ENCODE measurements at regions not wholly inside any gene's neighbourhood (a gene's known extent, or its start where the extent isn't known, plus 50 kb on each side); places are given as distances from the start of the nearest gene placed in this dataset.
"Not testable (repeated sequence)": the region's sequence is repeated elsewhere in the genome, so short reads cannot be mapped to it uniquely, and the experiment has no call there.

DNA sequence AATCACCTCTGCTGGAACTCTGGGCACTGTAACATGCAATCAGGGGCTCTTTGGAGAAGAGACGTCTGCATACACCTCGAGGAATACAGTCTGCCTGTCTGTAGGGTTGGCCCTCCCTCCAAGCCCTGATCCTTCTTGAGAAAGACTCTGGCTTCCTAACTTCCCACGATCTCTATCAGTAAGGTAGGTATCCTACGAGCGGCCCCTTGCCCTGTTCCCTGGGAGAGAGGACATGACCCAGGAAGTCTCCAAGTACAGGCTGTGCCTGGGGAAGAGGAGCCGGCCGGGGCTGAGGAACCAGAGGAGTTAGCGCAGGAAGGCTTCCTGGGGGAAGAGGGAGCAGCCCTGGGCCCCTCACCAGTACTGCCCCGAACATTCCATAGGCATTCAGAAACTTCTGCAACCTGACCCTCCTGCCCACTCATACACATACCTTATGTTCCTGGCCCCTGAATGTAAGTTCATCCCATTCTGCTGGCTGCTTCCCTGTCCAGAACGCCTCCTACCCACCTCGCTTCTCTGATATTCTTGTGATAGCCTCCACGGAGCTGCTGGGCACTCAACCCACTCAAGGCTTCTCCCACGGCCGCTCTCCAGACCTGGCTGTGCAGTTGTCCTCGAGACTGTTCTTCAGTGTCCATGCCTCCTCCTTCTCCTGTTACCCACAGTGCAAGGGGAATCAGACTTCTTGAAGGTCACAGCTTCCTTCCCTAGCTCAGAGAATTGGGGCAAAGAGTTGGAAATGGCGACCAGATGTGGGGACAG is 116.1 kb downstream of the CYP26B1 start:
- no peak for DNase-seq

DNA sequence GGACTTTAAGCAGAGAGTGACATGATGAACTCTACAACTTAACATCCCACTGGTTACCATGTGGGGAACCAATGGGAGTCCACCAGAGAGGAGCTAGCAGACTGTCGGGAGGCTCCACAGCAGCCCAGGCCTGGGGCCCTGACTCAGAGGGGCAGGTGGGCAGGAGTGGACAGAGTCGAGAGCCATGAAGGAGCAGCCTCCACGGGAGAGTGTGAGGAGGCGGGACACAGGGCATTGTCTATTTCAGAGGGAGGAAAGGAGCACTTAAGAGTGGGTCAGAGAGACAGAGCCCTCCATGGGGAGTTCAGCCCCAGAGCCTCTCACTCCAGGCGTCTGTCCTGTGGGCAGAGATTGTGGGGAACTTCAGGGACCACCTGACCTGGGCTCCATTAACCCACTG is 118.7 kb downstream of the CYP26B1 start:
- DNase-seq: no peak

DNA sequence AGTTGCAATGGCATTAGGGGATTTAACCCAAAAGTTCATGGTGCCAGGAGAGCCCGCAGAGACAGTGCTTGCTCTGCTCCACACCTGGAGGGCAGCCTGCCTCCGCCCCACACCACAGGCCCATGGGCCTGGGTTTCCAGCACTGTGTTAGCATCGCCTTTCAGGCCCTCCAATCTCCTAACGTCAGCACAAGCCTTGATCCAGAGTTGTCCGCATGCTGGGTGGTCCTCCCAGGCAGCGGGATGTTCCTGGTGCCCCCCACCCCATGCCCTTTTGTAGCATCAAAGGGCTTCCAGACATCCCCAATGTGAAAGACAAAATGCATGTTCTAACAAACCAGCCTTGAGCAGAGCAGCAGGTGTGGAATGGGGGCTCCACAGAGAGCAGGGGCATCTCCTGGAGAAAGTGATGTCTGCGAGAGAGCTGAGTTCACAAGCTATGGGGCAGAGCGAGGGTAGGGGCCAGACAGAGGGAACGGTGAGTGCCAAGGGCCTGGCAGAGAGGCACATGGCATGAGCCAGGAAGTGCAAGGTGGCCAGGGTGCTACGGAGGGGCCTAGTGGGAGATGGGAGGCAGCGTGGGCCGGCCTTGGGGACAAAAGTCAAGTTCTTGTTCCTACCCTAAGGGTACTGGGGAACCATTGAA is 119.2 kb downstream of the CYP26B1 start:
- DNase-seq: no peak

DNA sequence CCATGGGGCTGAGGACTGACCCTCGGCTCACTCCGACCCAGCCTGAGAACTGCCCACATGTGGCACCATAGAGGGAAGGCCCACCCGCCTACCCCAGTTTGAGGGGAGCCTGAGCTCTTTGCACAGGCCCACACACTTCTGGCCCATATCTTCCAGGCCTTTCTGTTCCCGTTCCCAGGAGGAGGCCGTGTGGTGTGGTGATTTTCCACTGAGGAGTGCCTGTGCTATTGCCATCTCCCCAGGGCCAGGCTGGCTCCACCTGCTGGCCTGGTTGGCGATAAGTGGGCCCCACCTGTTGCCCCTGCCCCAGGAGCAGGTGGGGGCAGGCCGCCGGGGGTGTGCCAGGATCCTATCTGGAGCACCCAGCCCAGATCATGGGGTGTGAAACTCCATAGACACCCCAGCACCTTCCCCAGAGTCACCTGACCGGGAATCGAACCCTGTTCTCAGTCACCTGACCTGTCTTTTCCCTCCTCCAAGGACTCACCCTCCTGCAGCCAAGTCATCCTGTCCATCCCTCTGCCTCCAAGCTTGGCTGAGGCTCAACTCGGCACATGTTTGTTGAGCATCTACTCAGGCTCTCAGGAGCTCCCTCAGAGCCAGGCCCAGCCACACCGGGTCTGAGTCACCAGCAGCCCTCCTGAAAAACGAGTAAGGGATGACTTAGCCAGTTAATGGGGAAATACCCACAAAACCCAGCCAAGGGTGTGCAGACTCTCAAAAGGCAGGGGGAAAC is 120.1 kb downstream of the CYP26B1 start:
- DNase-seq: no peak

DNA sequence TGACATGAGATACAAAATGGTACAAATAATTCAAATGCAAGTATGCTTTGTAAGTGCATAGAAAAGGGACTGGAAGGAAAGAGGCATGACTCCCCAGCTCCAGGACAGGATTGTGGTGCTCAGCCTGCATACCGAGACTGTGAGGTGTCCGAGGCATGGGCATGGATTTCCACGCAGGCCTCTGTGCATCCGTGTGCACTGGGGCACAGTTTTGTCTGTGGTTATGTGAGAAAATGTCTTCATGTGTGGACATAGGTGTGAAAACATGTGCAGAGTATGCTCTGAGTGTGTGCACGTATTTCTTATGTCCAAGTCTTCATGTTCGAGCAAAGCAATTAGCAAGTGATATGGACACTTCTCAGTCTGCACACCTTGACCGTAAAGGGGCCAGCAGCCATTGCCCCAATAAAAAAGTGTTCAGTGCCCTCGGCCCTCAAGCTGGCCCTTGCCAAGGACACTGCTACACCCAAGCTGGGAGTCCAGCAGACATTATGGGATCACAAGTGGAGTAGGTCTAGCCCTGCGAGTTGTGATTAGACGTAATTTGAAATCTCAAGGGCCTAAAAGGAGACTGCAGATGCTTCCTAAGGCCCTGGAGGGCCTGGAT is 120.7 kb downstream of the CYP26B1 start:
- no peak for DNase-seq

DNA sequence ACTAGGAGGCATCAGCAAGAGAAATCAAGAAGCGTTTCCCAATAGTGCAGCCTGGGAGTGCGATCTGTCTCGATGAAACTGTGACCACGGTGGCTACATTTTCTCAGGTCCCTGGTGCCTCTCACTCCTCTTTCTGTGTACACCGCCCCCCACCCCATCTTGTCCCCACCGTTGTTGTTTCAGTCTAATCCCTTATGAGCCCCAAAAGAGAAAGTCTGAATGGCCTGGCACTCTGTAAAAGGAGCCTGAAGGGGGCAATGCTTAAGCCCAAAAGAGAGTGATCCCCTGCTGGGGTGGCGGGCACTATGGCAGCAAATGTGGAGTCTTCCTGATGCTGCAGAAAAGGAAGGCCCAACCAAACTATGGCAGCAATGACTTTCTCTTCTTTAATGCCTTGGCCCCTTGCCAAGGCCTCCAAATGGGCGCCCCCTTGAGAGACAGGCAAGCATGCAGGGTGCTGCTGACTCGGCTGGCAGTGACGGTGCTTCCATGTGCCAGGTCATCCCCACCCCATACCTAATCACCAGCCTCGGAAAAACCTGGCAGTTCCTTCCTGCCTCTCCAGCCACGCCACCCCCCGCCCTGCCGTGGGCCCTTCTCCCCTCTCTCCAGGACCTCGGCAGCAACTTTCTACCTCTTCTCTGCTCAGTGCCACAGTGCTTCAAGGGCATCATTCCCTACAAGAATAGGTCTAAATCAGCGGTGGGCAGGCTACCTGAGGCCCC is 123.0 kb downstream of the CYP26B1 start:
- DNase-seq: no peak

DNA sequence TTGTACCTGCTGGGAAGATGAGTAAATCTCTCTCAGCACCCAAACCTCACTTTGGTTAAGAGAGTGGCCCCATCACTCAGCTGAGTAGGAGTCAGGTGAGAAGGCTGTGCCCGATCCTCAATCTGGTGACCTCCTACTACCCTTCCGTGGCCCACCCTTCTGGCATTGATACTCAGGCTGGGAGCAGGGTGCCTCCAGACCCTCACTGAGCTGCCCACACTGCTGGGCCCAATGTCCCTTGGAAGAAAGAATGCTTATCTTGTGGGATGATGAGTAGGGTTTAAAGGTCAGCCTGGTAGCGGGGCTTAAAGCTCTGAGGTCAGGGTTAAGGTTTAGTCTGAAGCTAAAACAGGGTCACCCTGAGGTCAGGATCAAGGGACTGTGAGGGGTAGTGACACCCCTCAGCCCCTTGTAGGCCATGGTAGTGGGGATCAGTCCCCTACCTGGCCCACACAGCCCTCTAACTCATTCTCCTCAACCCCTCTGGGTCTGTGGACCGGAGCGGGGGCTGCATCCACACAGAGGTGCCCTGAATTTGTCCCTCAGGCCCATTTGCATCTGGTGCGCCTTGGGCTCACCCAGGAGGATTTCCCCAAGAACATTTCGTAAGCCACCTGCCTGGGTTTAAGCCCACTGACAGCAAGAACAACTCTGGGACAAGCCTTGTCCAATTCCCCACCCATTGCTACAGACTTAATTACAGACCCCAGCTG is 123.8 kb downstream of the CYP26B1 start:
- no peak for DNase-seq

DNA sequence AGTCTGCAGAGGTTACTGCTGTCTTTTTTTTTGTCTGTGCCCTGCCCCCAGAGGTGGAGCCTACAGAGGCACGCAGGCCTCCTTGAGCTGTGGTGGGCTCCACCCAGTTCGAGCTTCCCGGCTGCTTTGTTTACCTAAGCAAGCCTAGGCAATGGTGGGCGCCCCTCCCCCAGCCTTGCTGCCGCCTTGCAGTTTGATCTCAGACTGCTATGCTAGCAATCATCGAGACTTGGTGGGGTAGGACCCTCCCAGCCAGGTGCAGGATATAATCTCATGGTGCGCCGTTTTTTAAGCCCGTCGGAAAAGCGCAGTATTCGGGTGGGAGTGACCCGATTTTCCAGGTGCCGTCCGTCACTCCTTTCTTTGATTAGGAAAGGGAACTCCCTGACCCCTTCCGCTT is 126.3 kb downstream of the CYP26B1 start:
- not testable (repeated sequence) for DNase-seq

DNA sequence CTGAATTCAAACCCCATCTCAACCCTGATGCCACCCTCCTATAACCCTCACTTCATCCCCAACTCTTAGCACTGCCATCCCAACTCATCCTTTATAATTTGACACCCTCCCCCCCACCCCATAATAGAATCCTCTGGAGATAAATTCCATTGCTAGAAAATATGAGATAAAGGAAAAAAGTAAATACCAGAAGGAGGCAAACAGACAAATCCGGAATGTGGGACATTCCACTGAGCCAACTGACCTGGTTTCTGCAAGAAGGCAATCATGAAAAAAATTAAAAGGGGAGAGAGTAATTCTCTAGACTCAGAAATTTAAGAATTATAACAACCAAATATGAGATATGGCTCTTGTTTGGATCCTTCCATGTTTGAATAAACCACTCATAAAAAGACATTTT is 132.4 kb downstream of the CYP26B1 start:
- DNase-seq: no peak

DNA sequence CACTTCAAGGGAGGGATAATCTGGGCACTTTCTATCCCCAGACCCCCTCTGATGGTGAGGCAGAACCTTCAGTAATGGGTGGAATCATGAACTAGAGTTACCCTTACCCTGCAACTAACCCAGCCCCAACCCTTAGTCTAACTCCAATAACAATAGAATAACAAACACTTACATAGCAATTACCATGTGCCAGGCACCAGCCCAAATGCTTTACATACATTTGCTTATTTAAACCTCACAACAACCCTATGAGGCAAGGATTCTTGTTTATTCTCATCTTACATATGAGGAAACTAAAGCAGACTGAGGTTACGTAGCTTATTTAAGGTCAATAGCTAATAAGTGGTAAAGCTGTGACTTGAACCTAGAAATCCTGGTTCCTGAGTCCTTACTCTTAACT is 132.8 kb downstream of the CYP26B1 start:
- DNase-seq: no peak

DNA sequence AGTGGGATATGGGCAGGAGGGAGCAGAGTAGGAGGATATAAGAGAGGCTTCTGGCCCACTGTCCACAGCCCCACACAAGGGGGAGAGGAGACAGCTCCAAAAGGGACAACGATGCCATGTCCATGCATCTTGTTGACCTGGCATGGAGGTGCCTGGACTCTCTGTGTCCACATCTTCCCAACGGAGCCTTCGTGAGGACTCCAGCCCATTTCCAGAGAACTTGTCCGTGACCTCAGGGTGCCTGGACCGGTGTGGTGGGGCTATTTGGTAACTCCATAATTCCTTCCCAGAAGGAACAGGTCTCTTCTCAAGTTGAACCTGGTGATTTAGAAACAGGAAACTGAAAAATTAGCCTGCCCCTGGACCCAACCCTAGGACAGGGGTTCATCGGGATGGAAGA is 133.9 kb downstream of the CYP26B1 start:
- no peak for DNase-seq

DNA sequence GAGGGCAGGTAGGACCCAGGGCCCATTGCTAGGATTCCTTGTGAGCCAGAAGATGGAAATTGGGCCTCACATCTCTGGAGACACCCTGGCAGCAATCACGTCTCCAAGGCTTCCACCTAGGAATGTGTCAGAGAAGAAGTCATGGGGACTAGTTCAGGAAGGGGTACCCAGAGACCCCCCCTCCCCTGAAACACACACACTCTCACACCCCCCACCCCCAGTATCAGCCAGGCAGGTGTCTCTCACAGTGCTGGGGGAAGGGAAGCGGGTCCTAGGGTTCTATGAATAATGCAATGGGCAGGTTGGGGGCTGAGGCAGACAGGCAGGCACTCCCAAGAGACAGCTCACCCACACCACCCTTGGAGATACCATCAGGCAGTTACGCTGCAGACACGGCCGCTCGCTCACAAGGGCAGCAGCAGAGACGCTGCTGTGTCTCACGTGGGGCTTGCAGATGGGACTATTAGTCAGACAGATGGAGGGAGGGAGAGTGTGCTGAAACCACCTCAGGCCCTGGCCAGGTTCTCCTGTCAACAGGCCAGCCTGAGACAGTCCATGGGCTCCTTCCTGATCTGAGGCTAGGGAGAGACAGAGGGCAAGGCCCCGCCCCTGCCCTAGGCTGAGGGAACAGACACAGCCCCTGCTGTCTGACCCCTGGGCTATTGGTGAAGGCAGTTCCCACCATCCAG is 134.6 kb downstream of the CYP26B1 start:
- no peak for DNase-seq

DNA sequence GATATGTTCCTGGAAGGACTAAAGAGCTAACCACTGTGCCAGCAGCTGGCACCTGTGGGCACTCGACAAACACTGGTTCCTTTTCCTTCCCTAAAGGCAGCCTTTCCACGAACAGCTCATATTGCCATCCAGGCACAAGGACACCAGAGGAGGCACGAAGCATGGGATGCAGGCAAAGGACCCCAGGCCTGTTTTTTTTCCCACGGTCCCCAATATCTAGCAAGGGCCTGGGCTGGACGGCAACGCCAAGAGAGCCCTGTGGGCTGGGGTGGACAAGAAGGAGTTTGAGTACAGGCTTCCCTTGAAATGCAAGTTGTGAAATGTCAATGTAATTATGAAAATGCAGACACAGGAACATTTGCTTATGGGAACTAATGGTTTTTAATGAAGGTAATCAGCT is 135.9 kb downstream of the CYP26B1 start:
- no peak for DNase-seq

DNA sequence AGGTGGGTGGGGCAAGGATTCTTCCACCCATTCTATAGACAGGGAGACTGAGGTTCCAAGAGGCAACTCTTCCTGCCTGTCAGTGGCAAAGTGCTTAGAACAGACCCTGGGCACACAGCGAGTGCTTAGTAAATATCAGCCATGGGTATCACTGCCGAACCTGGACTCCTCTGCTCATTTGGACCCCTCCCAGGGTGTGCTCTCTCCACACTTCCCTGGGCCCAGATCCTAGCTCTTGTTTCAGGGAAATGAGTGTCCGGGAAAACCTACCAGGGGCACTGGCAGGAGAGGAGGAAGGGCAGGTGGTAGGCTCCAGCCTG is 136.3 kb downstream of the CYP26B1 start:
- no peak for DNase-seq

DNA sequence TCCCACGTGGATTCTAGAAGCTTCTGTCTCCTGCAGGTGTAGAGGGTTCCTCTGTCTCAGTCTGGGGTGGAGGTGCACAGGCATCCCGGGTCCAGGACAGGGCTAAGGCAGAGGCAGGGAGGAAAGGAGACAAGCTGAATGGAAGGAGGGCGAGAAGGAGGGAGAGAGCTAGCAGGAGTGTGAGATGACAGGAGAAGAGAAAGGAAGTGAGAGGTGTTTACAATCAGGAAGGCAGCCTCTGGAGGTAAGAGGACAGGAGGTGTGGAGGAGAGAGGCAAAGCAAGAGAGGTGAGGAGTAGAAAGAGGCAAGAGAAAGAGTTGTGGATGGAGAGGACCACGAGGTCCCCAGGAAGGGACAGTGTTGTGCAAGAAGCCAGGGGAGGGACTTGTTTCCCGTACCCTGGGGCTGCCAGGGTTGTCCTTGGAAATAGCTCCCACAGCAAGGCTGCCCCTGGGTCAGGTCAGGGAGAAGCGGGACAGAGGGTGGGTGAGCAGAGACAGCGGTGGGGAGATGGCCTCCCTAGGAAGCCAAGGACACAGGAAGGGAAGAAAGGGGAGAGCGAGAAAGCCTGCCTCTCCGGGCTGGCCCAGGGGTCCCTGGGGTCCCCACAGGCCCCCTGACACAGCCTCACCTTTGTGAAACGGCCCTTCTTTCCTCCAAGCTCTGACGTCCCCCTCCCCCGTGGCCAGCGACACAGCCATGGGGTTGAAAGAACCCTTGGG is 136.9 kb downstream of the CYP26B1 start:
- no peak for DNase-seq

DNA sequence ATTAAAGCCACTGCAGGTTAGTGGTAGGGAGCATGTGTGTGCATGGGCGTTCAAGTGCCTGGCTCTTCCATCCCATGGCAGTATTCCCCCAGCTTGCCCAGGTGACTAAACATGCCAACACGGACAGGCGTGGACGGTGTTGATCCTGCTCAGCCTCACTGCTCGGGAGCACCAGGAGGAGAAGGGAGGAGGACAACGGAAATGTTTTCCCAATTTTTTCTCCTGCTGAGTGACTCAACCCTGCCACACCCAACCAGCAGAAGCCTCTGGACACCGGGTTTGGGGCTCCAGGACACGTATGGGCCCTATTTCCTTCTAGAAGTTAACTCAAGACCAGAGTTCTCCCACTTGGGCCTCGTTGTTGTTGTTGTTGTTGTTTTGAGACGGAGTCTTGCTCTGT is 139.1 kb downstream of the CYP26B1 start:
- DNase-seq: no peak

DNA sequence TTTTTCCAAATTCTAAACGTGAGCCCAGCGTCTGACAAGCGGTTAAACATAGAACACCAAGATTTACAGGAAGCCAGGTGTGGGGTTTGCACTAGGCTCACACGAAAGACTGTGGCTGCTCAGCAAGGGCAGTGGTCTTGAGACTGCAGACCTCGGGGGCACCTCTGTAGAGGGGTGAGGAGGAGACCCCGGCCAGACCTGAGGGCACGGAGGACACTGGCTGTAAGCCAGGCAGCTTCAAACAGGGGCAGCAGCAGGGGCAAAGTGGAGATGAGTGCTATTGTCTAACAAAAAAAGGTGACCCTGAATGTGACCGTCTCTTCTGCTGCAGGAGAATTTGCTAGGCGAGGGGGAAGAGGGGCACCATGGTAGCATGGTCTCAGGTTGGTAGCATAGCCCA is 140.3 kb downstream of the CYP26B1 start:
- DNase-seq: no peak

DNA sequence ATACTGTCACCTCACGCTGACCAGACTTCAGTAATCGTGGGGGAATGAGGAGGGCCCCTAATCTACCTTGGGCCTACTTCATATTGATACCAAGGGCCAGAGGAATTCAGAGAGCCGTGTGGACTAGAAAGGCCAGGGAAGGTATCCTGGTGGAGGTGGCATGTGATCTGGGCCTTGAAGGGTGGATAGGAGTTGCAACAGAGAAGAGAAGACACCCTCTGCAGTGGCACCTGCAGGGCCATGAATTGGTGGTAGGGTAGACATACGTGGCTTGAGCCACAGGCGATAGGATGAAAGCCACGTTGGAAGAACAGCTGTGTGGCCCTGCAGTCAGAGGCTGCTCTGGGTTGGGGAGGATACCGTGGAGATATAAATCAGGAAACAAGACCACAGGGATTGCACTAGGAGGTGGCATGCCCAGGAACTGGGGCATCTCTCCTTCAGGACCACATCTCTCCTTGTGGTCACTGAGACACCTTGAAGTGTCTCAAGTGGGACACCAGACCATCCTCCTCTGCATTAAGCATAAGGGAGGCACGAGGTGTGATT is 141.4 kb downstream of the CYP26B1 start:
- no peak for DNase-seq

DNA sequence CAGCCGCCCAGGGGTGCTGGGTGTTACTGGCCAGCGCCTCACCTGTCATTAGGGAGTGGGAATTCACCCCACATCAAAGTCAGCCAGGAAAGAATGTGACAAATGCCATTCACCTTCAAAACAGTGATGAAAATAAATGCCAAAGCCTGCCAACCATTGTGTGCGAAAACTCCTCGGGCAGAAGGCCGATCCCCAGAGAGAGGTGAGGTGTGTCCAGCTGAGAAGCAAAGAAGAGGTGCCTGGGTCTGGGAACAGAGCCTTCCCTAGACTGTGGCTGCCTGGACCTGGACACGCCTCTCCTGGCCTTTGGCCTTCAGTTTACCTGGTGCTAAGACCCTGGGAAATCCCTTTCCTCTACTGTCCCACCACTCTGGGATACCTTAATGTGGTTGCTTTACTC is 142.7 kb downstream of the CYP26B1 start:
- no peak for DNase-seq

DNA sequence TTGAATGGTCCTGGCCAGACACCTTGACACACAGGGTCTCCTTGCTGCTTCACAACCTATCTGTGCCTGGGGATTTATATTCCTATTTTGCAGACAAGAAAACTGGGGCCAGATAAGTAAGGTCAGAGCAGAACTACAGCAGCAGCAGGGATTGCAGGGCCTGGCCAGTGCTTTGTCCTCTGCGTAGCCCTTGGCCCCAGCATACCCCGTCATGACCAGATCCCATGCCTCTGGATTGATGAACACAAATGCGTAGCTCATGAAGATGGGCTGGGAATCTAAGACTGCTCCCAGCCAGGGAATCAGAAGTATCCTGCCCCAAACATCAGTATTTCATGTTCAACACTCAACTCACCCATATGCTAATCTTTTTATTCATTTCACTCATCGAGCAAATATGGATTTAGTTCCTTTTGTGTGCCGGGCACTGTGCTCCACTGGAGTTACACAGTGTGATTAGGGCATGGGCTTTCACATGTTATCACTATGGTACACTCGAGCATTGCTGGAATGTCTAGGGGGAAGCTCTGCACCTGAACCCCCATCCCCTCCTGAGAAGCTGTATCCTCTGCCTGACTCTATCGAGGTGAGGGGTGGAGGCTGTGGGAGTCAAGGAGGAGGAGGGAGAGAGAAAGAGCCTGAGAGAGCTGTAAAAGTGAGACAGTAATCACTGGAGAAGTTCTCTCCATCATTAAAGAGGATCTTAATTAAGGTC is 143.3 kb downstream of the CYP26B1 start:
- DNase-seq: no peak
